Smooth muscle cell (in vitro differentiated cells): ENCODE measurements at regions not wholly inside any gene's neighbourhood (a gene's known extent, or its start where the extent isn't known, plus 50 kb on each side); places are given as distances from the start of the nearest gene placed in this dataset.

Experiments
- DNase-seq: peaks from one replicate; lab custom pipeline; 2025; ENCODE audit not compliant: unreplicated experiment; lab: John Stamatoyannopoulos, UW
- H2AFZ ChIP-seq: fragments of 200-600 bp; sonication (generic); 2 replicates; pipeline ENCODE4 v1.6.0; 2016; ENCODE audit warnings: antibody characterized with exemption, low read depth, mild to moderate bottlenecking
- H3F3A ChIP-seq: fragments of 200-600 bp; sonication (generic); 2 replicates; pipeline ENCODE4 v1.6.0; 2017; ENCODE audit warnings: antibody characterized with exemption, low read depth
- H3K27ac ChIP-seq: fragments of 200-600 bp; sonication (generic); 2 replicates; pipeline ENCODE4 v1.5.1; 2016; ENCODE audit warnings: low read depth, mild to moderate bottlenecking
- H3K27me3 ChIP-seq: fragments of 200-600 bp; sonication (generic); 2 replicates; pipeline ENCODE4 v1.6.1; 2016; ENCODE audit warnings: low read depth, mild to moderate bottlenecking
- H3K36me3 ChIP-seq: fragments of 200-600 bp; sonication (generic); 2 replicates; pipeline ENCODE4 v1.5.1; 2016; ENCODE audit warnings: low read depth
- H3K4me1 ChIP-seq: fragments of 200-600 bp; sonication (generic); 2 replicates; pipeline ENCODE4 v1.5.1; 2016; ENCODE audit warnings: low read depth
- H3K4me2 ChIP-seq: fragments of 200-600 bp; sonication (generic); 2 replicates; pipeline ENCODE4 v1.6.0; 2016; ENCODE audit warnings: mild to moderate bottlenecking
- H3K4me3 ChIP-seq: fragments of 200-600 bp; sonication (generic); 2 replicates; pipeline ENCODE4 v1.5.1; 2016; ENCODE audit warnings: mild to moderate bottlenecking
- H3K79me2 ChIP-seq: fragments of 200-600 bp; sonication (generic); 2 replicates; pipeline ENCODE4 v1.6.0; 2016; ENCODE audit warnings: low read depth, mild to moderate bottlenecking
- H3K9ac ChIP-seq: fragments of 200-600 bp; sonication (generic); 2 replicates; pipeline ENCODE4 v1.6.0; 2016; ENCODE audit warnings: low read depth
- H3K9me3 ChIP-seq: fragments of 200-600 bp; sonication (generic); replicated peaks from 2 replicates; pipeline ENCODE4 v1.5.1; 2016; ENCODE audit warnings: low read depth
- H4K20me1 ChIP-seq: fragments of 200-600 bp; sonication (generic); 2 replicates; pipeline ENCODE4 v1.6.0; 2016; ENCODE audit warnings: low read depth
- CTCF ChIP-seq: fragments of 200-600 bp; sonication (generic); IDR thresholded peaks from 2 replicates; pipeline ENCODE4 v1.5.1; 2017; ENCODE audit warnings: borderline replicate concordance, mild to moderate bottlenecking, antibody characterized with exemption; ENCODE audit not compliant: insufficient read depth, poor library complexity, severe bottlenecking
- WGBS: methylation state at CpG from one replicate; pipeline ENCODE4 v1.1.7; 2016; ENCODE audit warnings: low lambda C conversion rate; 5-methylcytosine and 5-hydroxymethylcytosine counted together

DNA sequence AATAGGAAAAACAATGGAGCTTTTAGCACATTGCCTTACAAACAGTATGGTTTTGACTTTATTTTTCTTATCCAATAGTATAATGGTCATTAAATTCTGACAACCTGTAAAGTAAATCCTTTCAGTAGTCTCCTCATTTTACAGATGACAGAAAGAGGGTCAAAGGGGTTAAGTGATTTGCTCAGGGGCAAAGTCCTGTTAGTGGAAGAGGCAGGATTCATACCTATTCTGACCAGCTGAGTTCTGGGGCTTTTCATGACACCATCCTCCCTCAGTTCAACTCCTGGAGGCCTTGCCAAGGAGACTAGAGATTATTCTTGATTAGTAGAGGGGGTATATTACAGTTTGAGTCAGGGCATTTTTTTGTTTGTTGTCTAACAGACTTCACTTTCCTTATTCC lies 278.7 kb upstream of the DUSP10 start:
- no peak overlapping the region for H3K4me3 ChIP-seq
- TF ChIP-seq CTCF: no peak
- H3K79me2 ChIP-seq: no peaks in the 10 kb centered on the region
- H2AFZ ChIP-seq: no peak overlapping the region
- no peak for DNase-seq
- H4K20me1 ChIP-seq: no peaks in the 10 kb centered on the region
- no peak overlapping the region for H3K9ac ChIP-seq
- H3K27me3 ChIP-seq: no peaks in the 10 kb centered on the region
- H3K27ac ChIP-seq: no peak overlapping the region
- no peaks in the 10 kb centered on the region for H3K9me3 ChIP-seq
- no peaks in the 10 kb centered on the region for H3K4me1 ChIP-seq
- peak overlapping the region; percentile 29 for H3K4me2 ChIP-seq
- no peaks in the 10 kb centered on the region for H3F3A ChIP-seq
- no peaks in the 10 kb centered on the region for H3K36me3 ChIP-seq

DNA sequence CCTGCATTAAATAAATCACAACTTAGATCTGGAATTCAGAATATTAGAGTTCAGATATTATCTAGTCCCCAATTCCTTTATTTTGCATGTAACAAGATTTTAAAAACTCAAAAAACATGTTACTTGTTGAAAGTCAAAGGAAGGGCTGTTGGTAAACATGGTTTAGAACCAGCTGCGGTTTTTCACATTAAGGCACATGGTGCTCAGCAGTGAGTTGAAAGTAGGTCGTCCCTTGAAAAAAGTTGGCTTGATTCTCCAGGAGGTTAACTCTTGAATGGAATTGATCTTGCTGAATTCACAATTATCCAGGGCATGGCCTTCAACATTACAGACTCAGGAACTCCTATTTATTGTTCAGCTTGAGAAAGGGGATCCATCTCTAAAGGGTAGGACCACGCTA lies 277.1 kb upstream of the DUSP10 start:
- Histone ChIP-seq H2AFZ (no peak overlapping the region), H3F3A (no peaks in the 10 kb centered on the region), H3K9me3 (no peaks in the 10 kb centered on the region), H3K4me1 (no peaks in the 10 kb centered on the region), H3K27me3 (no peaks in the 10 kb centered on the region), H3K4me3 (no peak overlapping the region), H3K4me2 (no peak overlapping the region), H3K9ac (no peak overlapping the region), H4K20me1 (no peaks in the 10 kb centered on the region), H3K79me2 (no peaks in the 10 kb centered on the region), H3K27ac (no peak overlapping the region), H3K36me3 (no peaks in the 10 kb centered on the region)
- DNase-seq: no peak
- TF ChIP-seq CTCF: no peak
- WGBS: 72% methylated on average over 3 of the region's 3 CpGs

GRCh38 chr1:222018041-222018440 lies 276.2 kb upstream of the DUSP10 start:
- no peak for TF ChIP-seq CTCF
- peak overlapping the region; percentile 56 for H3K4me2 ChIP-seq
- no peak overlapping the region for H3K4me3 ChIP-seq
- H3K4me1 ChIP-seq: no peaks in the 10 kb centered on the region
- H3K27ac ChIP-seq: peak overlapping the region; percentile 22
- DNase-seq: no peak
- H3K9ac ChIP-seq: no peak overlapping the region
- no peaks in the 10 kb centered on the region for H3K27me3 ChIP-seq
- WGBS: 26% methylated on average over 3 of the region's 3 CpGs
- no peaks in the 10 kb centered on the region for H3K36me3 ChIP-seq
- H3F3A ChIP-seq: no peaks in the 10 kb centered on the region
- no peaks in the 10 kb centered on the region for H3K79me2 ChIP-seq
- no peak overlapping the region for H2AFZ ChIP-seq
- H4K20me1 ChIP-seq: no peaks in the 10 kb centered on the region
- no peaks in the 10 kb centered on the region for H3K9me3 ChIP-seq

GRCh38 chr1:222015686-222016085 lies 273.8 kb upstream of the DUSP10 start:
- H3K9ac ChIP-seq: no peak overlapping the region
- DNase-seq: no peak
- H2AFZ ChIP-seq: no peak overlapping the region
- H3K9me3 ChIP-seq: no peaks in the 10 kb centered on the region
- no peaks in the 10 kb centered on the region for H3K27me3 ChIP-seq
- H3K36me3 ChIP-seq: no peaks in the 10 kb centered on the region
- 97% methylated on average over 3 of the region's 3 CpGs for WGBS
- no peak overlapping the region for H3K27ac ChIP-seq
- no peak for TF ChIP-seq CTCF
- H3K79me2 ChIP-seq: no peaks in the 10 kb centered on the region
- no peak overlapping the region for H3K4me3 ChIP-seq
- H3F3A ChIP-seq: no peaks in the 10 kb centered on the region
- H3K4me1 ChIP-seq: no peaks in the 10 kb centered on the region
- H4K20me1 ChIP-seq: no peaks in the 10 kb centered on the region
- no peak overlapping the region for H3K4me2 ChIP-seq
